ENCODE measurements at regions not wholly inside any gene's neighbourhood (a gene's known extent, or its start where the extent isn't known, plus 50 kb on each side); places are given as distances from the start of the nearest gene placed in this dataset.

DNA sequence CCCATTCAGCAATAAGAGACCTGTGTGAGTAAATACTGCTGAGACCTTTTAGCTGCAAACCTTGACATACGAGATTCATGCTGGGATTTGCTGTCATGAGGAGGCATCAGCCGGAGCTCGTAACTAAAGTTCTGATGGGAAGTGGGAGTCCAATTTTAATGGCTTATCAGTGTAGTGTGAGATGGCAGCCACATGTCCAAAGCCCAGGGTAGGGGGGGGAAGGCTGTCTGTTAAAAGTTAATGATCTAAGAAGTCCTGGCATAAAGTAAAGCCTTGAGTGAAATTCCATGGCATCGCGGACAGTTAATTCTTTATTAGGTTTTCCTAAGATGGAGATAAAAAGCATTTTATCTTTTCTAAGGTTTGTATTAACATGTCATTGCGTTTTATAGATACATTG, 240.0 kb downstream of the AACS start:
- H3K27ac ChIP-seq (ENCODE audit: low read depth, low read length, poor library complexity, severe bottlenecking) = no peak overlapping the region
- H3K9me3 ChIP-seq (ENCODE audit: low read length) = no peaks in the 10 kb centered on the region
- no peaks in the 10 kb centered on the region for H3K4me1 ChIP-seq (ENCODE audit: insufficient read depth, low read length, severe bottlenecking)
- no peak overlapping the region for H3K9ac ChIP-seq (ENCODE audit: low read length)
- no peaks in the 10 kb centered on the region for H4K20me1 ChIP-seq (ENCODE audit: insufficient read depth, low read length)
- H3K9me2 ChIP-seq (ENCODE audit: low read depth, low read length) = no peaks in the 10 kb centered on the region
- no peaks in the 10 kb centered on the region for H3K36me3 ChIP-seq (ENCODE audit: insufficient read depth, low read length)
- H3K27me3 ChIP-seq (ENCODE audit: insufficient read depth, low read length) = no peaks in the 10 kb centered on the region; the same call in 1 of the 2 replicates
- no peaks in the 10 kb centered on the region for H3K79me2 ChIP-seq (ENCODE audit: insufficient read depth, low read length)
- H3F3A ChIP-seq (ENCODE audit: insufficient read depth, low read length) = no peaks in the 10 kb centered on the region
- H3K4me2 ChIP-seq (ENCODE audit: low read length) = no peak overlapping the region
- no peak overlapping the region for H2AFZ ChIP-seq (ENCODE audit: low read length)
- no peak overlapping the region for H3K4me3 ChIP-seq (ENCODE audit: low read depth, low read length, poor library complexity, severe bottlenecking)
- TF ChIP-seq, protein P1, sequence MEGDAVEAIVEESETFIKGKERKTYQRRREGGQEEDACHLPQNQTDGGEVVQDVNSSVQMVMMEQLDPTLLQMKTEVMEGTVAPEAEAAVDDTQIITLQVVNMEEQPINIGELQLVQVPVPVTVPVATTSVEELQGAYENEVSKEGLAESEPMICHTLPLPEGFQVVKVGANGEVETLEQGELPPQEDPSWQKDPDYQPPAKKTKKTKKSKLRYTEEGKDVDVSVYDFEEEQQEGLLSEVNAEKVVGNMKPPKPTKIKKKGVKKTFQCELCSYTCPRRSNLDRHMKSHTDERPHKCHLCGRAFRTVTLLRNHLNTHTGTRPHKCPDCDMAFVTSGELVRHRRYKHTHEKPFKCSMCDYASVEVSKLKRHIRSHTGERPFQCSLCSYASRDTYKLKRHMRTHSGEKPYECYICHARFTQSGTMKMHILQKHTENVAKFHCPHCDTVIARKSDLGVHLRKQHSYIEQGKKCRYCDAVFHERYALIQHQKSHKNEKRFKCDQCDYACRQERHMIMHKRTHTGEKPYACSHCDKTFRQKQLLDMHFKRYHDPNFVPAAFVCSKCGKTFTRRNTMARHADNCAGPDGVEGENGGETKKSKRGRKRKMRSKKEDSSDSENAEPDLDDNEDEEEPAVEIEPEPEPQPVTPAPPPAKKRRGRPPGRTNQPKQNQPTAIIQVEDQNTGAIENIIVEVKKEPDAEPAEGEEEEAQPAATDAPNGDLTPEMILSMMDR (IDR thresholded peaks at IDR 0.05; ENCODE audit: low read length) = no peak
- TF ChIP-seq EZH2 (IDR thresholded peaks at IDR 0.05; ENCODE audit: borderline replicate concordance, low read length) = no peak

DNA sequence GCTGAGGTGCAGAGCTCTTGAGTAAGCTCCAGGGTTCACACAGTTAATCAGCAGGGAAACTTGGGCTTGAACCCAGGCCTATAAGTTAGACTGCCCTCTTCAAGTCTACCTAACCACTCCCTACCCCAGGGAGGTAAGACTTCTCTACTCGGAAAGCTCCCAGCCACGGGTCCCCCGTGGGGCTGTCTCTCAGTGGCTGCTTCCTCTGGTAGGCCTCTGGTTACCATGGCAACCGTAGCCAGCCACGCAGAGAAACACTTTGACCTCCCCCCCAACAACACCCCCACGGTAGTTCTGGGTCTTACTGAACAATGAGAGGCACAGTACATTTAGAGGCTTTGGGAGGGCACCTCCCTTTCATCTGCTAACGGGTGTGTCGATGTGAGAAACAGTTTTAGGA, 245.2 kb downstream of the AACS start:
- no peaks in the 10 kb centered on the region for H3K9me3 ChIP-seq (ENCODE audit: low read length)
- no peaks in the 10 kb centered on the region for H3F3A ChIP-seq (ENCODE audit: insufficient read depth, low read length)
- no peak overlapping the region for H3K9ac ChIP-seq (ENCODE audit: low read length)
- no peaks in the 10 kb centered on the region for H3K79me2 ChIP-seq (ENCODE audit: insufficient read depth, low read length)
- H3K27ac ChIP-seq (ENCODE audit: low read depth, low read length, poor library complexity, severe bottlenecking) = no peak overlapping the region
- no peak overlapping the region for H3K4me3 ChIP-seq (ENCODE audit: low read depth, low read length, poor library complexity, severe bottlenecking)
- no peaks in the 10 kb centered on the region for H4K20me1 ChIP-seq (ENCODE audit: insufficient read depth, low read length)
- no peak overlapping the region for H3K4me2 ChIP-seq (ENCODE audit: low read length)
- H3K36me3 ChIP-seq (ENCODE audit: insufficient read depth, low read length) = no peaks in the 10 kb centered on the region
- H3K9me2 ChIP-seq (ENCODE audit: low read depth, low read length) = no peaks in the 10 kb centered on the region
- TF ChIP-seq, protein P1 (IDR thresholded peaks at IDR 0.05; ENCODE audit: low read length) = no peak
- TF ChIP-seq EZH2 (IDR thresholded peaks at IDR 0.05; ENCODE audit: borderline replicate concordance, low read length) = no peak
- no peak overlapping the region for H2AFZ ChIP-seq (ENCODE audit: low read length)
- H3K27me3 ChIP-seq (ENCODE audit: insufficient read depth, low read length) = no peaks in the 10 kb centered on the region
- H3K4me1 ChIP-seq (ENCODE audit: insufficient read depth, low read length, severe bottlenecking) = no peaks in the 10 kb centered on the region

DNA sequence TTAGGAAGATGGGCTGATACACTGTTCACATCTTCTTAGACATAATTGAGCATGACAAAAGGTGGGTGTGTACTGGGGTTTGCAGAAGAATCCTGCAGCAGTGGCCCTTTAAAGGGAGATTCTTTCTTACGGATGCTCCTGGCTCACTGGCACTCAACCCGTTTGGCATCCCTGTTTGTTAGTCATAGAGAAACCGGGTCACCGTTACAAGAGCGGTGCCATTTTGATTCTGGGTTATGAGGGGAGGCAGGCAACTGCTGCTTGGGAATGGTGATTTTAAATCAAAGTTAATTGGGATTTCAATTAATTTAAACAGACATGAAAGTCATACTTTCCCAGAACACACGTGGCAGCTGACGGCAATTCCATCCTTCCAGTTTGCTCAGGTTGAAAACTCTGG, 245.8 kb downstream of the AACS start:
- H2AFZ ChIP-seq (ENCODE audit: low read length) = no peak overlapping the region
- H3K4me2 ChIP-seq (ENCODE audit: low read length) = no peak overlapping the region
- H3K9me3 ChIP-seq (ENCODE audit: low read length) = no peaks in the 10 kb centered on the region
- no peak overlapping the region for H3K4me3 ChIP-seq (ENCODE audit: low read depth, low read length, poor library complexity, severe bottlenecking)
- H3K27me3 ChIP-seq (ENCODE audit: insufficient read depth, low read length) = no peaks in the 10 kb centered on the region
- H3K79me2 ChIP-seq (ENCODE audit: insufficient read depth, low read length) = no peaks in the 10 kb centered on the region
- no peaks in the 10 kb centered on the region for H3F3A ChIP-seq (ENCODE audit: insufficient read depth, low read length)
- no peak overlapping the region for H3K27ac ChIP-seq (ENCODE audit: low read depth, low read length, poor library complexity, severe bottlenecking)
- H4K20me1 ChIP-seq (ENCODE audit: insufficient read depth, low read length) = no peaks in the 10 kb centered on the region
- no peaks in the 10 kb centered on the region for H3K36me3 ChIP-seq (ENCODE audit: insufficient read depth, low read length)
- no peak for TF ChIP-seq EZH2 (IDR thresholded peaks at IDR 0.05; ENCODE audit: borderline replicate concordance, low read length)
- TF ChIP-seq, protein P1 (IDR thresholded peaks at IDR 0.05; ENCODE audit: low read length) = no peak
- H3K9ac ChIP-seq (ENCODE audit: low read length) = no peak overlapping the region
- H3K4me1 ChIP-seq (ENCODE audit: insufficient read depth, low read length, severe bottlenecking) = no peaks in the 10 kb centered on the region
- no peaks in the 10 kb centered on the region for H3K9me2 ChIP-seq (ENCODE audit: low read depth, low read length)
